Glutamatergic neuron (in vitro differentiated cells): ENCODE measurements at regions not wholly inside any gene's neighbourhood (a gene's known extent, or its start where the extent isn't known, plus 50 kb on each side); places are given as distances from the start of the nearest gene placed in this dataset.
A peak's percentile ranks its signal among the peaks of the same experiment; 100 is the strongest.
"Not testable (repeated sequence)": the region's sequence is repeated elsewhere in the genome, so short reads cannot be mapped to it uniquely, and the experiment has no call there.

ENCODE experiments used
- DNase-seq: peaks from one replicate; pipeline ENCODE4 v3.0.0; 2022
- H3K27ac Mint-ChIP-seq: one replicate; pipeline ENCODE4 v1.8.0; 2020; ENCODE audit warnings: mild to moderate bottlenecking, mixed read lengths, inconsistent platforms; ENCODE audit not compliant: unreplicated experiment
- H3K27me3 Mint-ChIP-seq: one replicate; pipeline ENCODE4 v1.8.0; 2020; ENCODE audit warnings: mild to moderate bottlenecking, moderate library complexity, mixed read lengths, inconsistent platforms; ENCODE audit not compliant: unreplicated experiment
- H3K36me3 Mint-ChIP-seq: one replicate; pipeline ENCODE4 v1.8.0; 2020; ENCODE audit warnings: mild to moderate bottlenecking, mixed read lengths, inconsistent platforms; ENCODE audit not compliant: unreplicated experiment
- H3K4me1 Mint-ChIP-seq: one replicate; pipeline ENCODE4 v1.8.0; 2020; ENCODE audit warnings: mild to moderate bottlenecking, low read depth, mixed read lengths, inconsistent platforms; ENCODE audit not compliant: unreplicated experiment
- H3K4me3 Mint-ChIP-seq: one replicate; pipeline ENCODE4 v1.8.0; 2020; ENCODE audit warnings: mild to moderate bottlenecking, mixed read lengths, inconsistent platforms; ENCODE audit not compliant: unreplicated experiment
- H3K9me3 Mint-ChIP-seq: one replicate; pipeline ENCODE4 v1.8.0; 2020; ENCODE audit warnings: mild to moderate bottlenecking, moderate library complexity, mixed read lengths, inconsistent platforms; ENCODE audit not compliant: unreplicated experiment
- TF ChIP-seq, protein P1 (sequence below): fragments of 200-600 bp; sonication (generic); IDR thresholded peaks from one replicate; pipeline ENCODE4 v1.5.0; 2021; ENCODE audit not compliant: partially characterized antibody, unreplicated experiment

DNA sequence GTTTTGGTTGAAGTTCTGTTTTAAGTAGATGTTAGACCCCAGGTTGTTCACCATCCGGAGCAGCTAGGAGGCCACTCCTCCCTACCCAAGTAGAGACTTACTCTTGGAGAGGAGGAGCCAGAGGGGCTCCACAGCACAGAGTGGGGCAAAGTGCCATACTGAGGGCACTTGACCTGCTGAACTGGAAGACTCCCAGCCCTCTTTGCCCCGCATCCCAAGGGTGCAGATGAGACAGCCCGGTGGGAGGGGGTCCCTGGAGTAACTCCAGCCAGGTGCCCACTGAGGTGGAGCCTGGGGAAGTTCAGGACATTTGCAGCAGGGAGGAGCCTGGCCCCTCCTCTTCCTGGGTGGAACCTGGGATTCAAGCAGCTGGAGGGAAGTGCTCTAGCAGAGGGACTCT is 102.1 kb upstream of the GPR6 start:
- H3K4me1 Mint-ChIP-seq: peaks cover 12% of the 10 kb centered on the region
- H3K27ac Mint-ChIP-seq: no peak overlapping the region
- no peak overlapping the region for H3K4me3 Mint-ChIP-seq
- no peaks in the 10 kb centered on the region for H3K27me3 Mint-ChIP-seq
- TF ChIP-seq, protein P1, sequence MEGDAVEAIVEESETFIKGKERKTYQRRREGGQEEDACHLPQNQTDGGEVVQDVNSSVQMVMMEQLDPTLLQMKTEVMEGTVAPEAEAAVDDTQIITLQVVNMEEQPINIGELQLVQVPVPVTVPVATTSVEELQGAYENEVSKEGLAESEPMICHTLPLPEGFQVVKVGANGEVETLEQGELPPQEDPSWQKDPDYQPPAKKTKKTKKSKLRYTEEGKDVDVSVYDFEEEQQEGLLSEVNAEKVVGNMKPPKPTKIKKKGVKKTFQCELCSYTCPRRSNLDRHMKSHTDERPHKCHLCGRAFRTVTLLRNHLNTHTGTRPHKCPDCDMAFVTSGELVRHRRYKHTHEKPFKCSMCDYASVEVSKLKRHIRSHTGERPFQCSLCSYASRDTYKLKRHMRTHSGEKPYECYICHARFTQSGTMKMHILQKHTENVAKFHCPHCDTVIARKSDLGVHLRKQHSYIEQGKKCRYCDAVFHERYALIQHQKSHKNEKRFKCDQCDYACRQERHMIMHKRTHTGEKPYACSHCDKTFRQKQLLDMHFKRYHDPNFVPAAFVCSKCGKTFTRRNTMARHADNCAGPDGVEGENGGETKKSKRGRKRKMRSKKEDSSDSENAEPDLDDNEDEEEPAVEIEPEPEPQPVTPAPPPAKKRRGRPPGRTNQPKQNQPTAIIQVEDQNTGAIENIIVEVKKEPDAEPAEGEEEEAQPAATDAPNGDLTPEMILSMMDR: no peak
- DNase-seq: no peak
- no peaks in the 10 kb centered on the region for H3K9me3 Mint-ChIP-seq
- peaks cover 4% of the 10 kb centered on the region for H3K36me3 Mint-ChIP-seq

DNA sequence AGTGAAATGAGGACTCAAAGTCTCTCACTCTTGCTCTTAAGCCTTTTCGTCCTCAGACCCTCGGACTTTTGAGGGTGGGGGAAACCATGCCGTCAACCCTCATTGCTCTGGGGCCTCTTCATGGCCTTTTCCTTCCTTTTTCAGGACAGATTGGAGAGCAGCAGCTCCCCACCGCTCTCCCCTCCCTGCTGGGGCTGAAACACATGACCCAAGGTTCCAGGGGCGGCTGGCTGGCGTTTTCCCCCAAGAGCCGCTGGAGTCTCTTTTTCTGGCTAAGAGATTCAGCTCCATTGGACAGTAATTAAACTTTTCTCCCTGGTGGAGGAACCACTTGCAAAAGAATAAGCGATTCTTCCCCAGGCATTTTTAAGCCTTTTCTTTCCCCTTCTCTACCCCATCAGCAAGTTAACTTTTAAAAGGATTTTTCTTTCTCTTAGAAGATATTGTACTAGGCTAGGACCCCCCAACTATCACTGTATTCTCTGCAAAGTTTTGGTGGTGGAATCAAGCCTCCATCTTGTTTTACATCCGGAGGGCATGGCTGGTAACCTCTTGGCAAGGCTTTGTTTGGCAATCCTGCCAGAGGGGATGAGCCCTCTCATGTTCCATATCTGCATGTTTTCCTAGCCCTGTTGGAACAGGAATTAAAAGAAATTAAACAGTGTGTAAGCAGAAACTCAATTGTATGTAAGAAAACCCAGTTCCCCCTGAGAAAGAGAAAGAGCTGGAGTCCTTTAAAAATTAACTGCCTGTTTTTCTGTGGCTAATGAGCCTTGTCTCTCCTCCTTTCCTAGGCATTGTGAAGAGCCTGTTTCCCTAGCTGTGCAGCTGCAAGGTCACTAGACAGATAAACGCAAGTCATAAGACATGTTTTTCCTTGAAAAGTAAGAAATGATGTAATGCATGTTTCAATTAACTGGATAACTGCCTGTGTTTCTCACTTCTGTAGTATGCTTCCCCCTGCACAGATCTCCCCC is 100.8 kb upstream of the GPR6 start:
- H3K36me3 Mint-ChIP-seq: peaks cover 9% of the 10 kb centered on the region
- no peaks in the 10 kb centered on the region for H3K9me3 Mint-ChIP-seq
- peak overlapping the region; percentile 10 for H3K27ac Mint-ChIP-seq
- no peak for DNase-seq
- H3K4me1 Mint-ChIP-seq: peaks cover 10% of the 10 kb centered on the region
- no peaks in the 10 kb centered on the region for H3K27me3 Mint-ChIP-seq
- TF ChIP-seq, protein P1: no peak
- H3K4me3 Mint-ChIP-seq: no peak overlapping the region

DNA sequence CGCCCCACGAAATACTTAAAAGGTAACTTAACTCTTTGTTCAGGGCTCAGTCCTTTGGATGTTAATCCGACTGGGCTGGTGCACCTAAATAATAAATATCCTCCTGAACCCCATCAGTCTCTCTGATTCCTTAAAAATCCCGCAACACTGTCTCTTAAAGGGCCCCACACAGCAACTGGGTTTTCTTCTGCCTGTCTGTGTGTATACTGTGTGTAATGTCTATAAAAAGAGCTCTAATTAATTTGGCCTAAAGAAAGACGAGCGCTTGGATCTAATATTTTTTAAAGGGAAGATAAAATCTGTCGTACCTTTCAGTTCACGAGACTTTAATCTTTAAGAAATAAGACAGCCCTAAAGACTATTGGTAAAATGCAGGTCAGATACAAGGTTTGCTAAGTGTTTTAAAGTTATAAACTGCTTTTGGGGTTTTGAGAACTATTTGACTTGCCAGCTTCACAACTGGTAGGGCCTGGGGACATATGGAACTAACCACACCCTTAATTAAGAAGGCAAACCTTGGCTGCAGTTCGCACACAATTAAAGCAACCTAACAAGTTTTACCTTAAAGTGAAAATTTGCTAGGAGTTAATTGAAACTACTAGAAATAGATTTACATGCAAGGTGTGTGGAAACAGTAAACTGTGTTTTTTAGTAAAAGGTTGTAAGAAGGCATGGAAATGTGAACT is 100.0 kb upstream of the GPR6 start:
- not testable (repeated sequence) for H3K36me3 Mint-ChIP-seq, H3K4me3 Mint-ChIP-seq, DNase-seq, H3K4me1 Mint-ChIP-seq, H3K9me3 Mint-ChIP-seq, H3K27me3 Mint-ChIP-seq
- H3K27ac Mint-ChIP-seq: peak overlapping the region; percentile 10

DNA sequence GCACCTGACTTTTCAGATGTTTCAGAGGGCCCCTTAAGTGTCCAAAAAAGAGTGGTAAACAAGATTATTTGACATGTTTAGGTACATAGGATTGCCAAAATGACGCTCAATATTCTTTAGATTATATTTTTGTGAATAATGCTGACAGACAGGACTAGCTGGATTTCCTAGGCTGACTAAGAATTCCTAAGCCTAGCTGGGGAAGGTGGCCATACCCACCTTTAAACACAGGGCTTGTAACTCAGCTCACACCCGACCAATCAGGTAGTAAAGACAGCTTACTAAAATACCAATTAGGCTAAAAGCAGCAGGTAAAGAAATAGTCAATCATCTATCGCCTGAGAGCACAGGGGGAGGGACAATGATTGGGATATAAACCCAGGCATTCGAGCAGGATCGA is 99.0 kb upstream of the GPR6 start:
- H3K4me1 Mint-ChIP-seq, H3K27ac Mint-ChIP-seq, H3K4me3 Mint-ChIP-seq, DNase-seq, H3K36me3 Mint-ChIP-seq, H3K9me3 Mint-ChIP-seq, H3K27me3 Mint-ChIP-seq: not testable (repeated sequence)

DNA sequence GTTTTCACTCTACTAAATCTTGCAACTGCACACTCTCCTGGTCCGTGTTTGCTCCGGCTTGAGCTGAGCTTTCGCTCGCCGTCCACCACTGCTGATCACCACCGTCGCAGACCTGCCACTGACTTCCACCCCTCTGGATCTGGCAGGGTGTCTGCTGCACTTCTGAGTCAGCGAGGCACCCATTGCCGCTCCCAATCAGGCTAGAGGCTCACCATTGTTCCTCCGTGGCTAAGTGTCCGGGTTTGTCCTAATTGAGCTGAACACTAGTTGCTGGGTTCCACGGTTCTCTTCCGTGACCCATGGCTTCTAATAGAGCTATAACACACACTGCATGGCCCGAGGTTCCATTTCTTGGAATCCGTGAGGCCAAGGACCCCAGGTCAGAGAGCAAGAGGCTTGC is 98.6 kb upstream of the GPR6 start:
- no peak overlapping the region for H3K27ac Mint-ChIP-seq
- H3K4me3 Mint-ChIP-seq: no peak overlapping the region
- no peak for DNase-seq
- no peaks in the 10 kb centered on the region for H3K27me3 Mint-ChIP-seq
- TF ChIP-seq, protein P1: no peak
- H3K9me3 Mint-ChIP-seq: no peaks in the 10 kb centered on the region
- peaks cover 9% of the 10 kb centered on the region for H3K36me3 Mint-ChIP-seq
- H3K4me1 Mint-ChIP-seq: peaks cover 10% of the 10 kb centered on the region

DNA sequence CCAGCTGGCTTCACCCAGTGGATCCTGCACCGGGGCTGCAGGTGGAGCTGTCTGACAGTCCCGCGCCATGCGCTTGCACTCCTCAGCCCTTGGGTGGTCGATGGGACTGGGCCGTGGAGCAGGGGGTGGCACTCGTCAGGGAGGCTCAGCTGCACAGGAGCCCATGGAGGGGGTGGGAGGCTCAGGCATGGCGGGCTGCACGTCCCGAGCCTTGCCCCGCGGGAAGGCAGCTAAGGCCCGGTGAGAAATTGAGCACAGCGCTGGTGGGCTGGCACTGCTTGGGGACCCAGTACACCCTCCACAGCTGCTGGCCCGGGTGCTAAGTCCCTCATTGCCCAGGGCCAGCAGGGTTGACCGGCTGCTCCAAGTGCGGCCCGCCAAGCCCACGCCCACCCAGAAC is 97.0 kb upstream of the GPR6 start:
- not testable (repeated sequence) for H3K36me3 Mint-ChIP-seq, H3K27ac Mint-ChIP-seq, H3K4me3 Mint-ChIP-seq, H3K4me1 Mint-ChIP-seq, DNase-seq, H3K9me3 Mint-ChIP-seq, H3K27me3 Mint-ChIP-seq

DNA sequence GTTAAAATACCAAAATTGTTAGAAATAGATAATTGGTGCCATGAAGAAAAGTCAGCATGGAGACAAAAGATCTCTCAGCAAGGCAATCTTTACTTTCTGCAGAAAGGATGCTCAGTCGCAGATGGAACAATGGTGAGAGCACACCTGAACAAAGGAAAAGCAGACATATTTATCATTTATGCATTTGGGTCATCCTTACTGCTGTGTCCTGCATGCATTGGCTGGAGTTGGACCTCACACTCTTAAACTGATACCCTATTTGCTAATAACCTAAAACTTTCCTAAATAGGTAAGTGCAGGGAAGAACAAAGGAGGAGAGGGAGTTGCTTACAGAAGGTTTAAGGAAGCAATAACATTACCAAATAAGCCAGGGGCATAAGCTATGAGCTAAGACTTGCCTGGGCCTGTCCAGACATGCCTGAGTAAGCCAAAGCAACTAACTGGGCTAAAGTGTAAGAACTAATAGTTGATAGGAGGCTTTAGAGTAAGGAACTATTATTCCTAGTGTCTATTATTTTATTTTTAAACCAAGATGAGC is 96.1 kb upstream of the GPR6 start:
- not testable (repeated sequence) for H3K27ac Mint-ChIP-seq, H3K27me3 Mint-ChIP-seq, H3K4me1 Mint-ChIP-seq, DNase-seq, H3K4me3 Mint-ChIP-seq, H3K9me3 Mint-ChIP-seq, H3K36me3 Mint-ChIP-seq
